ENCODE measurements at regions not wholly inside any gene's neighbourhood (a gene's known extent, or its start where the extent isn't known, plus 50 kb on each side); places are given as distances from the start of the nearest gene placed in this dataset.

DNA sequence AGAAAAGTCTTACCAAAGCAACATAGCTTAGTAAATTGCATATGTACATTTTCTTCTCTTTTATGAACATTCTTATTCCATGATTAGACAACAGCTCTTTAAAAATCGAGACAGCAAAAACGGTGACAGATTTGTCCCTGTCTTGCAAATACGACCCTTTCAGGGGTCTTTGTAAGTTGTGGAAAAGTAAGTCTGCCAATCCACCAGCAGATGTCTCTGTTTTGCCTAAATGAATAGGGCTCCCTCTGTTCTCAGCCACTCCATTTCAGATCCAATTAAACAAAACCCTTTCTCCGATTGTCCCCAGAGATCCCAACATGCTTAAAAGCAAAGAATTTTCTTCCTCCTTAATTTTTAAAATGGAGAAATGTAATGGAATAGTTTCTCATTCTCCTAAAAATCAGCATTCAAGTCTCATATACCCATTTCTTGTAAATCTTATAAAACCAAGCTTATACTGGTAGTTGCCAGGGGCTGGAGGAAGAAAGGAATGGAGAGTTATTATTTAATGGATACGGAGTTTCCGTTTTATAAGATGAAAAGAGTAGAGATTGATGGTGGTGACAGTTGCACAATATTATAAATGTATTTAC is 61.0 kb upstream of the NFE2L3 start:
- DNase-seq (no peak), ATAC-seq (peak; percentile 70)

- DNase-seq (no peak), ATAC-seq (no peak)
Measured at GRCh38 chr7:26091933-26092332, 60.1 kb upstream of the NFE2L3 start.

GRCh38 chr7:26093023-26093422 is 59.0 kb upstream of the NFE2L3 start:
- ATAC-seq: no peak

GRCh38 chr7:26096136-26096535 is 55.9 kb upstream of the NFE2L3 start:
- ATAC-seq: no peak
- no peak for DNase-seq

More at GRCh38 chr7:26093023-26093422, 59.0 kb upstream of the NFE2L3 start:
- no peak for DNase-seq

DNA sequence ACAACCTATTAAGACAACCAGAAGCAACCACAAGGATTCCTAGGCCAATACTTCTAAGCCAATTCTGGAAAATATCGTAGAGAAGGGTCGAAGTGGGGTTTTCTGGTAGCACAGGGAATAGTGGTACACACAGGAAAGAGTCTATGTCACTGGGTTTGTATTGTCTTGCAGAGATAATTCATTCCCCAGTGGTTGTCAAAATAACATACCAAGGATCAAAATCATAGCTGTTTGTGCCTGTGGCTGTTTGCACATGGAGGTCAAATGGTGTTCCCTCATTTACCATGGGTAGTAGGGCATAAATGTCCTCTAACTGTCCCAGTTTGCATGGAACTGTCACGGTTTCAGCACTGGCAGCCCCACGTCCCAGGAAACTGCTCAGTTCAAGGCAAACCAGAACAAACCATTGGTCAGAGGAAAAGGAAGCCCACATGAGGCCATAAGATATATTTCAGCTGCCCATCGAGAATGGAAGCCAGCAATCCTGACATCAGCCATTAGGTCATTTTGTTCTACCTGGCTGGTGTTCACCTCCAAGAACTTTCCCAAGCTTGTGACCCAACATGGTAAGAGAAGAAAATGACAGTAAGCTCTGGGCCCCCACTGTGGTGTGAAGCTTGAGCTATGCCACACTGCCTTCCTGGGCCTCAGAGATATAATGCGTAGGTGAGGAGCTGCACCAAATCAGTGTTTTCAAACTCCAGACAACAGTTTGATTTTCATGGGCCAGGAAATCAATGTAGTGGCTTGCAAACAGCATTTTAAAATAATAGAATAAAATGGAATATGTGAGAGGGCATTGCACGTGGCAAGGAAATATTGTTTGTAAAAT is 53.9 kb upstream of the NFE2L3 start:
- no peak for ATAC-seq
- DNase-seq: no peak

DNA sequence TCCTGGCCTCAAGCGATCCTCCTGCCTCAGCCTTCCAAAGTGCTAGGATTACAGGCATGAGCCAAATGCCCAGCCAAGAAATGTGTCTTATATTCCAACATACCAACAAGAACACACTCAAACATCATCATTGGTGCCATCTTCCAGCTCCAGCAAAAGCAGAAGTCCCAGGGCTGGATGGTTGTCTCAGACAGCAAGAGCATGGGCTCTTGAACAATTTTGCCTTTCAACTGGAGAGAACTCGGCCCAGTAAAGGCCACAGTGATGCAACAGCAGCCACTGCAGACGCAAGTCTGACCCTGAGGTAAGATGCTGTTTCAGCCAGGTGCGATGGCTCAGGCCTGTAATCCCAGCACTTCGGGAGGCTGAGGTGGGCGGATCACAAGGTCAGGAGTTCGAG is 52.8 kb upstream of the NFE2L3 start:
- ATAC-seq (no peak), DNase-seq (no peak)

GRCh38 chr7:26100406-26101339 is 51.3 kb upstream of the NFE2L3 start:
- no peak for DNase-seq
- no peak for ATAC-seq

- DNase-seq (no peak), ATAC-seq (peak; percentile 63)
Measured at GRCh38 chr7:26101361-26102151, 50.4 kb upstream of the NFE2L3 start.

GRCh38 chr7:26102176-26102575 is 49.8 kb upstream of the NFE2L3 start:
- ATAC-seq (no peak), DNase-seq (no peak)
